MM.1S (cell line): ENCODE measurements at regions not wholly inside any gene's neighbourhood (a gene's known extent, or its start where the extent isn't known, plus 50 kb on each side); places are given as distances from the start of the nearest gene placed in this dataset.

Experiments
- DNase-seq: peaks from one replicate; pipeline ENCODE4 v3.0.0-alpha.2; 2015
- H2AFZ ChIP-seq: fragments of 300-600 bp; sonication (generic); 2 replicates; pipeline ENCODE4 v1.6.0; 2016; ENCODE audit warnings: antibody characterized with exemption, low read length
- H3F3A ChIP-seq: fragments of 300-600 bp; sonication (generic); 2 replicates; pipeline ENCODE4 v1.6.1; 2016; ENCODE audit warnings: mild to moderate bottlenecking, antibody characterized with exemption, low read length, moderate library complexity, mixed read lengths; ENCODE audit not compliant: insufficient read depth
- H3K27ac ChIP-seq: fragments of 300-600 bp; sonication (generic); 2 replicates; pipeline ENCODE4 v1.5.1; 2016; ENCODE audit warnings: mild to moderate bottlenecking, low read length
- H3K27me3 ChIP-seq: fragments of 300-600 bp; sonication (generic); replicated peaks from 2 replicates; pipeline ENCODE4 v1.6.0; 2016; ENCODE audit warnings: low read length; ENCODE audit not compliant: insufficient read depth
- H3K36me3 ChIP-seq: fragments of 300-600 bp; sonication (generic); replicated peaks from 2 replicates; pipeline ENCODE4 v1.6.1; 2016; ENCODE audit warnings: mild to moderate bottlenecking, low read length, mixed read lengths; ENCODE audit not compliant: insufficient read depth
- H3K4me1 ChIP-seq: fragments of 300-600 bp; sonication (generic); 2 replicates; pipeline ENCODE4 v1.6.1; 2016; ENCODE audit warnings: low read length, mixed read lengths
- H3K4me2 ChIP-seq: fragments of 300-600 bp; sonication (generic); 2 replicates; pipeline ENCODE4 v1.6.0; 2016; ENCODE audit warnings: low read depth, low read length
- H3K4me3 ChIP-seq: fragments of 300-600 bp; sonication (generic); 2 replicates; pipeline ENCODE4 v1.5.1; 2016; ENCODE audit warnings: low read length, mixed read lengths
- H3K79me2 ChIP-seq: fragments of 300-600 bp; sonication (generic); 2 replicates; pipeline ENCODE4 v1.6.1; 2016; ENCODE audit warnings: mixed run types, low read length, mixed read lengths
- H3K9ac ChIP-seq: fragments of 300-600 bp; sonication (generic); 2 replicates; pipeline ENCODE4 v1.6.1; 2016; ENCODE audit warnings: low read length, mixed read lengths
- H3K9me2 ChIP-seq: fragments of 300-600 bp; sonication (generic); replicated peaks from 2 replicates; pipeline ENCODE4 v1.6.1; 2016; ENCODE audit warnings: mild to moderate bottlenecking, low read length, mixed read lengths; ENCODE audit not compliant: insufficient read depth
- H3K9me3 ChIP-seq: fragments of 300-600 bp; sonication (generic); replicated peaks from 2 replicates; pipeline ENCODE4 v1.6.1; 2016; ENCODE audit warnings: mild to moderate bottlenecking, low read length, mixed read lengths; ENCODE audit not compliant: insufficient read depth
- H4K20me1 ChIP-seq: fragments of 300-600 bp; sonication (generic); 2 replicates; pipeline ENCODE4 v1.6.1; 2016; ENCODE audit warnings: mild to moderate bottlenecking, low read length, moderate library complexity, mixed read lengths; ENCODE audit not compliant: insufficient read depth
- EZH2 ChIP-seq: fragments of 300-600 bp; sonication (generic); optimal IDR thresholded peaks from 2 replicates; pipeline ENCODE3; 2017; ENCODE audit warnings: low read depth, mild to moderate bottlenecking, antibody characterized with exemption, low read length, mixed read lengths
- EZH2phosphoT487 ChIP-seq: fragments of 300-600 bp; sonication (generic); IDR thresholded peaks from 2 replicates; pipeline ENCODE4 v1.6.1; 2018; ENCODE audit warnings: antibody characterized with exemption, low read length
- TF ChIP-seq, protein P1 (sequence below): fragments of 300-600 bp; sonication (generic); IDR thresholded peaks from 2 replicates; pipeline ENCODE4 v1.5.1; 2016; ENCODE audit warnings: antibody characterized with exemption, low read length, mixed read lengths

DNA sequence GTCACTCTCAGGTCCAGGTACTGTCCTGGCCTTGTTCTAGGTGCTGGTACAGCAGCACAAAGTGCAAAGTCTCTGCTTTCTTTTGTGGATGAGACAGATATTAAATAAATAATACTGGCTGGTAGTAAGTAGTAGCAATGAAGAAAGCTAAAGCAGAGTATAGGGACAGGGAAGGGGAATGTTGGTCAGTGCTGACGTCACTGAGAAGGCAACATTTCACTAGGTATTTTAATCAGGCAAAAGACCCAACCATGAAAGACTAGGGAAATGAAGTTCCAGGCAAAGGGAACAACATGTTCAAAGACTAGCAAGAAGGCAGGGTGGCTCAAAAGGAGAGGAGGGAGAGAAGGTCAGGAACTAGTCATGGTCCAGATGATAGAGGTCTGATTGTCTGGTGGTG is 388.2 kb downstream of the YTHDC2 start:
- no peaks in the 10 kb centered on the region for H3F3A ChIP-seq
- DNase-seq = no peak
- no peak overlapping the region for H3K9ac ChIP-seq
- no peaks in the 10 kb centered on the region for H3K36me3 ChIP-seq
- no peaks in the 10 kb centered on the region for H3K27me3 ChIP-seq
- no peaks in the 10 kb centered on the region for H4K20me1 ChIP-seq
- H3K4me1 ChIP-seq = no peaks in the 10 kb centered on the region
- no peak overlapping the region for H3K4me3 ChIP-seq
- TF ChIP-seq, protein P1, sequence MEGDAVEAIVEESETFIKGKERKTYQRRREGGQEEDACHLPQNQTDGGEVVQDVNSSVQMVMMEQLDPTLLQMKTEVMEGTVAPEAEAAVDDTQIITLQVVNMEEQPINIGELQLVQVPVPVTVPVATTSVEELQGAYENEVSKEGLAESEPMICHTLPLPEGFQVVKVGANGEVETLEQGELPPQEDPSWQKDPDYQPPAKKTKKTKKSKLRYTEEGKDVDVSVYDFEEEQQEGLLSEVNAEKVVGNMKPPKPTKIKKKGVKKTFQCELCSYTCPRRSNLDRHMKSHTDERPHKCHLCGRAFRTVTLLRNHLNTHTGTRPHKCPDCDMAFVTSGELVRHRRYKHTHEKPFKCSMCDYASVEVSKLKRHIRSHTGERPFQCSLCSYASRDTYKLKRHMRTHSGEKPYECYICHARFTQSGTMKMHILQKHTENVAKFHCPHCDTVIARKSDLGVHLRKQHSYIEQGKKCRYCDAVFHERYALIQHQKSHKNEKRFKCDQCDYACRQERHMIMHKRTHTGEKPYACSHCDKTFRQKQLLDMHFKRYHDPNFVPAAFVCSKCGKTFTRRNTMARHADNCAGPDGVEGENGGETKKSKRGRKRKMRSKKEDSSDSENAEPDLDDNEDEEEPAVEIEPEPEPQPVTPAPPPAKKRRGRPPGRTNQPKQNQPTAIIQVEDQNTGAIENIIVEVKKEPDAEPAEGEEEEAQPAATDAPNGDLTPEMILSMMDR = no peak
- TF ChIP-seq EZH2 (no peak), EZH2phosphoT487 (no peak)
- H3K27ac ChIP-seq = no peak overlapping the region
- H3K4me2 ChIP-seq = no peak overlapping the region
- H3K9me3 ChIP-seq = no peaks in the 10 kb centered on the region
- no peaks in the 10 kb centered on the region for H3K9me2 ChIP-seq
- H3K79me2 ChIP-seq = no peaks in the 10 kb centered on the region
- H2AFZ ChIP-seq = no peak overlapping the region

DNA sequence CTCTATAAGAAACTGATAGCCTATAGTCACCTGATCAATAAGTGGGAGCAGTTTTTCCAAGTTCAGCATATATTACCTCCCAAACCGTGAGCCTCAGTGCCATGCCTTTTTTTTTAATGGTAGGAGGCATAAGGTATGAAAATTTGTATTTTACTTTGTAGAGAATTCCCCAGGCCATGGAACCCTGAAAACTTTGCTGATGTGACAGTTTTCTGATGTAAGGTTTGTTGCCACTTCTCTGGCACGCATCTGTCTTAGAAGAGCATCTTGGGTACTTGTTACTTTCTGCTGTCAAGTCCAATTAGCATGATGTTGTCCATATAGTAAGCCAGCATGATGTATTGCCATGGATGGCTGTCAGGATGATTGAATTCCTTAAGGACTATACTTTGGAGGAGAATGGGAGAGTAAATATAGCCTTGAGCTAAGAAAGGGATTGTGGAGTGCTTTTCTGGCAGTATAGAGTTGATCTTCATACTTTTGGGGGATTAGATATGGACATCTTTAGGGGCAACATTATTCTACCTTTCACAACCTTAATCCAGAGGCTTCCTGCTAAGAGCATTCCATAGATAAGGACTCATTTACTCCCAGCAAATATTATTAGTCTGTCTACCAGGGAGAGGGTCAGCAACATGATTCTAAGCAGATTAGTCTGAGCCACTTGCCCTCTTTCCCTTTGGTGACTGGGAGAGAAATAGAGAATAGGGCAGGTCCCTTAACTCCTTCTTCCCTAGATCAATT is 389.6 kb downstream of the YTHDC2 start:
- TF ChIP-seq EZH2phosphoT487 = no peak
- TF ChIP-seq EZH2 = no peak
- TF ChIP-seq, protein P1 = no peak
- no peak overlapping the region for H2AFZ ChIP-seq
- no peaks in the 10 kb centered on the region for H3K36me3 ChIP-seq
- H4K20me1 ChIP-seq = no peaks in the 10 kb centered on the region
- no peaks in the 10 kb centered on the region for H3F3A ChIP-seq
- no peak overlapping the region for H3K9ac ChIP-seq
- H3K9me3 ChIP-seq = no peaks in the 10 kb centered on the region
- no peak overlapping the region for H3K27ac ChIP-seq
- no peaks in the 10 kb centered on the region for H3K9me2 ChIP-seq
- H3K79me2 ChIP-seq = no peaks in the 10 kb centered on the region
- H3K4me1 ChIP-seq = no peaks in the 10 kb centered on the region
- H3K4me2 ChIP-seq = no peak overlapping the region
- H3K27me3 ChIP-seq = no peaks in the 10 kb centered on the region
- no peak overlapping the region for H3K4me3 ChIP-seq
- no peak for DNase-seq

DNA sequence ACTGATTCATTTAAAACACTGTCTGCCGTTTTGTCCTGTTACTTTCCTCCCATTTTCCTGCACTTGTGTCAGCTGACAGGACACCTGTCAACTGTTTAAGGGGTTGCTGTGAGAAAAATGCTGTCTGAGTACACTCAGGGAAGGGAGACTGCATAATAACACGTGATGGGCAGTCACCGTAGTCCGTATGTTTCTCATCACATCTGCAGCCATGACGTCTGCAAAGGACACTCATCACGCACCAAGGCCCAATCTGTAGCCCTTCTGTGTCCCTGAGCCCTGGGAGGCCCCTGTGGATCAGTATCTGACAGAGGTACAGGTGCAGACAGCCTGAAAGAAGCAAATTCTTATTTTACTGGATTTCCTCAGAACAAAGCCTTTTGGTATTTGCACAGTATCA is 396.3 kb downstream of the YTHDC2 start:
- Histone ChIP-seq H3K4me2 (no peak overlapping the region), H2AFZ (no peak overlapping the region), H3K9me3 (no peaks in the 10 kb centered on the region), H3F3A (no peaks in the 10 kb centered on the region), H3K36me3 (no peaks in the 10 kb centered on the region), H3K9ac (no peak overlapping the region), H4K20me1 (no peaks in the 10 kb centered on the region), H3K27ac (no peak overlapping the region), H3K4me1 (no peaks in the 10 kb centered on the region), H3K4me3 (no peak overlapping the region), H3K9me2 (no peaks in the 10 kb centered on the region), H3K79me2 (no peaks in the 10 kb centered on the region), H3K27me3 (no peaks in the 10 kb centered on the region)
- DNase-seq = no peak
- TF ChIP-seq, protein P1 = no peak
- no peak for TF ChIP-seq EZH2
- no peak for TF ChIP-seq EZH2phosphoT487
